ENCODE measurements at regions not wholly inside any gene's neighbourhood (a gene's known extent, or its start where the extent isn't known, plus 50 kb on each side); places are given as distances from the start of the nearest gene placed in this dataset.

- BruUV-seq (replicated peaks) = no TSS peak
- H3K27me3 ChIP-seq (replicated peaks in 1 of 2; ENCODE audit: control insufficient read depth in 2 of 2, insufficient read depth in 2 of 2, low read length in 1 of 2) = no peaks in the 10 kb centered on the region
- FAIRE-seq (no peak), ATAC-seq (no peak), DNase-seq (ENCODE audit: low read depth, low spot score) (no peak)
- H3K79me2 ChIP-seq (ENCODE audit: control insufficient read depth, insufficient read depth, low read length) = no peaks in the 10 kb centered on the region
- ChIA-PET POLR2A (interaction anchor here (1.3 to 3.2 kb wide), 3 partner anchors 11 to 29 kb away, joined by 5 to 10 read pairs (median 8); no protein-coding TSS in a partner anchor), RAD21 (ENCODE audit: unreplicated experiment) (interaction anchor here (1.1 to 2.0 kb wide), 6 partner anchors 27 to 373 kb away, joined by 3 to 9 read pairs (median 4); no protein-coding TSS in a partner anchor), CTCF (interaction anchor here (2.0 kb wide), 1 partner anchor 12 kb away, joined by 10 read pairs; no protein-coding TSS in a partner anchor), SMC1A (ENCODE audit: uncharacterized antibody, unreplicated experiment) (interaction anchor here (0.9 to 3.4 kb wide), 8 partner anchors 12 to 198 kb away, joined by 3 to 19 read pairs (median 4); no protein-coding TSS in a partner anchor)
- no peaks in the 10 kb centered on the region for H3K36me3 ChIP-seq (ENCODE audit: control insufficient read depth in 2 of 2, insufficient read depth in 2 of 2, low read length in 1 of 2)
- no peak overlapping the region for H3K4me2 ChIP-seq (ENCODE audit: control insufficient read depth, insufficient read depth)
- no peak overlapping the region for H2AFZ ChIP-seq (ENCODE audit: control insufficient read depth, low read depth, low read length)
- no peak for TF ChIP-seq SMAD1 (IDR thresholded peaks at IDR 0.05; ENCODE audit: low read depth, partially characterized antibody)
- TF ChIP-seq STAT3 (IDR thresholded peaks at IDR 0.05; ENCODE audit: low read depth, low read length) = no peak
- no peak for TF ChIP-seq ZSCAN29 (IDR thresholded peaks at IDR 0.05)
- no peak for TF ChIP-seq MTA2 (IDR thresholded peaks at IDR 0.05; ENCODE audit: low read depth)
- no peak for TF ChIP-seq MLLT1 (IDR thresholded peaks at IDR 0.05)
- TF ChIP-seq BMI1 (IDR thresholded peaks at IDR 0.05; ENCODE audit: borderline replicate concordance) = no peak
- TF ChIP-seq, protein P1, sequence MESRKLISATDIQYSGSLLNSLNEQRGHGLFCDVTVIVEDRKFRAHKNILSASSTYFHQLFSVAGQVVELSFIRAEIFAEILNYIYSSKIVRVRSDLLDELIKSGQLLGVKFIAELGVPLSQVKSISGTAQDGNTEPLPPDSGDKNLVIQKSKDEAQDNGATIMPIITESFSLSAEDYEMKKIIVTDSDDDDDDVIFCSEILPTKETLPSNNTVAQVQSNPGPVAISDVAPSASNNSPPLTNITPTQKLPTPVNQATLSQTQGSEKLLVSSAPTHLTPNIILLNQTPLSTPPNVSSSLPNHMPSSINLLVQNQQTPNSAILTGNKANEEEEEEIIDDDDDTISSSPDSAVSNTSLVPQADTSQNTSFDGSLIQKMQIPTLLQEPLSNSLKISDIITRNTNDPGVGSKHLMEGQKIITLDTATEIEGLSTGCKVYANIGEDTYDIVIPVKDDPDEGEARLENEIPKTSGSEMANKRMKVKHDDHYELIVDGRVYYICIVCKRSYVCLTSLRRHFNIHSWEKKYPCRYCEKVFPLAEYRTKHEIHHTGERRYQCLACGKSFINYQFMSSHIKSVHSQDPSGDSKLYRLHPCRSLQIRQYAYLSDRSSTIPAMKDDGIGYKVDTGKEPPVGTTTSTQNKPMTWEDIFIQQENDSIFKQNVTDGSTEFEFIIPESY (IDR thresholded peaks at IDR 0.05) = no peak
- TF ChIP-seq, protein P2, sequence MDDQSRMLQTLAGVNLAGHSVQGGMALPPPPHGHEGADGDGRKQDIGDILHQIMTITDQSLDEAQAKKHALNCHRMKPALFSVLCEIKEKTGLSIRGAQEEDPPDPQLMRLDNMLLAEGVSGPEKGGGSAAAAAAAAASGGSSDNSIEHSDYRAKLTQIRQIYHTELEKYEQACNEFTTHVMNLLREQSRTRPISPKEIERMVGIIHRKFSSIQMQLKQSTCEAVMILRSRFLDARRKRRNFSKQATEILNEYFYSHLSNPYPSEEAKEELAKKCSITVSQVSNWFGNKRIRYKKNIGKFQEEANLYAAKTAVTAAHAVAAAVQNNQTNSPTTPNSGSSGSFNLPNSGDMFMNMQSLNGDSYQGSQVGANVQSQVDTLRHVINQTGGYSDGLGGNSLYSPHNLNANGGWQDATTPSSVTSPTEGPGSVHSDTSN (IDR thresholded peaks at IDR 0.05; ENCODE audit: insufficient replicate concordance, low read depth, low read length) = no peak
- no peak for TF ChIP-seq EGR1 (IDR thresholded peaks at IDR 0.05; ENCODE audit: borderline replicate concordance in 1 of 2, low read depth in 2 of 2, low read length in 2 of 2)
- no peak for TF ChIP-seq MEF2A (IDR thresholded peaks at IDR 0.05; ENCODE audit: insufficient read depth, low read depth, low read length)
- no peak for TF ChIP-seq ASH2L (IDR thresholded peaks at IDR 0.05; ENCODE audit: borderline replicate concordance, low read depth)
- TF ChIP-seq TCF12 (IDR thresholded peaks at IDR 0.05; ENCODE audit: low read depth, low read length) = no peak
- TF ChIP-seq, protein P3, sequence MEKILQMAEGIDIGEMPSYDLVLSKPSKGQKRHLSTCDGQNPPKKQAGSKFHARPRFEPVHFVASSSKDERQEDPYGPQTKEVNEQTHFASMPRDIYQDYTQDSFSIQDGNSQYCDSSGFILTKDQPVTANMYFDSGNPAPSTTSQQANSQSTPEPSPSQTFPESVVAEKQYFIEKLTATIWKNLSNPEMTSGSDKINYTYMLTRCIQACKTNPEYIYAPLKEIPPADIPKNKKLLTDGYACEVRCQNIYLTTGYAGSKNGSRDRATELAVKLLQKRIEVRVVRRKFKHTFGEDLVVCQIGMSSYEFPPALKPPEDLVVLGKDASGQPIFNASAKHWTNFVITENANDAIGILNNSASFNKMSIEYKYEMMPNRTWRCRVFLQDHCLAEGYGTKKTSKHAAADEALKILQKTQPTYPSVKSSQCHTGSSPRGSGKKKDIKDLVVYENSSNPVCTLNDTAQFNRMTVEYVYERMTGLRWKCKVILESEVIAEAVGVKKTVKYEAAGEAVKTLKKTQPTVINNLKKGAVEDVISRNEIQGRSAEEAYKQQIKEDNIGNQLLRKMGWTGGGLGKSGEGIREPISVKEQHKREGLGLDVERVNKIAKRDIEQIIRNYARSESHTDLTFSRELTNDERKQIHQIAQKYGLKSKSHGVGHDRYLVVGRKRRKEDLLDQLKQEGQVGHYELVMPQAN (conservative IDR thresholded peaks at IDR 0.05) = no peak
- no peak for TF ChIP-seq BRCA1 (IDR thresholded peaks at IDR 0.05; ENCODE audit: low read depth, low read length)
- TF ChIP-seq, protein P4, sequence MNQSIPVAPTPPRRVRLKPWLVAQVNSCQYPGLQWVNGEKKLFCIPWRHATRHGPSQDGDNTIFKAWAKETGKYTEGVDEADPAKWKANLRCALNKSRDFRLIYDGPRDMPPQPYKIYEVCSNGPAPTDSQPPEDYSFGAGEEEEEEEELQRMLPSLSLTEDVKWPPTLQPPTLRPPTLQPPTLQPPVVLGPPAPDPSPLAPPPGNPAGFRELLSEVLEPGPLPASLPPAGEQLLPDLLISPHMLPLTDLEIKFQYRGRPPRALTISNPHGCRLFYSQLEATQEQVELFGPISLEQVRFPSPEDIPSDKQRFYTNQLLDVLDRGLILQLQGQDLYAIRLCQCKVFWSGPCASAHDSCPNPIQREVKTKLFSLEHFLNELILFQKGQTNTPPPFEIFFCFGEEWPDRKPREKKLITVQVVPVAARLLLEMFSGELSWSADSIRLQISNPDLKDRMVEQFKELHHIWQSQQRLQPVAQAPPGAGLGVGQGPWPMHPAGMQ (IDR thresholded peaks at IDR 0.05; ENCODE audit: borderline replicate concordance) = no peak
- TF ChIP-seq, protein P5, sequence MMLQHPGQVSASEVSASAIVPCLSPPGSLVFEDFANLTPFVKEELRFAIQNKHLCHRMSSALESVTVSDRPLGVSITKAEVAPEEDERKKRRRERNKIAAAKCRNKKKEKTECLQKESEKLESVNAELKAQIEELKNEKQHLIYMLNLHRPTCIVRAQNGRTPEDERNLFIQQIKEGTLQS (IDR thresholded peaks at IDR 0.05; ENCODE audit: borderline replicate concordance, extremely low read depth, low read depth, low read length) = no peak
- no peak overlapping the region for H3K9ac ChIP-seq (ENCODE audit: control insufficient read depth, insufficient read depth, low read length)
- H4K20me1 ChIP-seq (ENCODE audit: control insufficient read depth, insufficient read depth) = no peaks in the 10 kb centered on the region
- no peak overlapping the region for H3K27ac ChIP-seq (ENCODE audit: control insufficient read depth, insufficient read depth)
- in situ Hi-C loops (cut with MboI) (no loop called here), intact Hi-C loops (cut with micrococcal nuclease; ENCODE audit: unreplicated experiment) (loop anchor here (5.0 to 10.0 kb wide), 2 partner anchors 57 to 780 kb away; no protein-coding TSS in a partner anchor)
- H3K9me3 ChIP-seq (replicated peaks; ENCODE audit: control insufficient read depth, insufficient read depth, low read length) = no peaks in the 10 kb centered on the region
- no peaks in the 10 kb centered on the region for H3K4me1 ChIP-seq (ENCODE audit: control insufficient read depth, insufficient read depth, low read length)
- 32% methylated on average over 1 of the region's 1 CpG for WGBS (ENCODE audit: insufficient coverage, insufficient replicate concordance, low lambda C conversion rate, missing lambda C conversion rate)
- no peak overlapping the region for H3K4me3 ChIP-seq
Observed at GRCh38 chr7:41104631-41105030, 598.3 kb downstream of the INHBA start.

All from GM12878 (cell line).